Thyroid gland (tissue), 4 donors: ENCODE measurements at regions not wholly inside any gene's neighbourhood (a gene's known extent, or its start where the extent isn't known, plus 50 kb on each side); places are given as distances from the start of the nearest gene placed in this dataset.

ENCODE experiments used
- DNase-seq, 2 donors: peaks; one replicate each; pipeline ENCODE4 v3.0.0-alpha.2; 2019
- H3K27ac ChIP-seq, 3 donors: fragments of 200-600 bp; sonication (generic); 1 replicate in 2 of 3; 2 replicates in 1 of 3; pipeline ENCODE4 v1.5.1; 2016 to 2019; ENCODE audit warnings: mild to moderate bottlenecking in 1 of 3, moderate library complexity in 1 of 3
- H3K27me3 ChIP-seq: fragments of 200-600 bp; sonication (generic); one replicate; pipeline ENCODE4 v1.5.1; 2019
- H3K36me3 ChIP-seq, 2 donors: fragments of 200-600 bp; sonication (generic); one replicate each; pipeline ENCODE4 v1.5.1; 2016 to 2019
- H3K4me1 ChIP-seq, 2 donors: fragments of 200-600 bp; sonication (generic); one replicate each; pipeline ENCODE4 v1.5.1; 2017 to 2019
- H3K4me3 ChIP-seq, 3 donors: fragments of 200-600 bp; sonication (generic); replicated peaks in 1 of 3; 1 replicate in 2 of 3; 2 replicates in 1 of 3; pipeline ENCODE4 v1.5.1; 2016; ENCODE audit warnings: mild to moderate bottlenecking in 1 of 3
- H3K9me3 ChIP-seq: fragments of 200-600 bp; sonication (generic); one replicate; pipeline ENCODE4 v1.5.1; 2017
- POLR2A ChIP-seq, 2 donors: fragments of 450-650 bp; IDR thresholded peaks; one replicate each; pipeline ENCODE4 v1.6.1; 2017; ENCODE audit warnings: antibody characterized with exemption in 2 of 2, mild to moderate bottlenecking in 2 of 2, moderate library complexity in 1 of 2
- WGBS, 2 donors: methylation state at CpG; one replicate each; pipeline ENCODE4 v1.1.5; 2017; 5-methylcytosine and 5-hydroxymethylcytosine counted together
- intact Hi-C: fragments of 100-400 bp; cut with DNase I; formaldehyde crosslinking; loops from one replicate; pipeline ENCODE4 v1.15.1; 2023
- TF ChIP-seq, protein P1 (sequence below), 6 experiments: fragments of 200-600 bp in 3 of 6; fragments of 450-650 bp in 3 of 6; sonication (generic) in 3 of 6; IDR thresholded peaks; one replicate each; pipeline ENCODE4 v1.5.1; 2016 to 2019; ENCODE audit warnings: antibody characterized with exemption in 6 of 6, mild to moderate bottlenecking in 2 of 6, inconsistent platforms in 1 of 6, moderate library complexity in 1 of 6

DNA sequence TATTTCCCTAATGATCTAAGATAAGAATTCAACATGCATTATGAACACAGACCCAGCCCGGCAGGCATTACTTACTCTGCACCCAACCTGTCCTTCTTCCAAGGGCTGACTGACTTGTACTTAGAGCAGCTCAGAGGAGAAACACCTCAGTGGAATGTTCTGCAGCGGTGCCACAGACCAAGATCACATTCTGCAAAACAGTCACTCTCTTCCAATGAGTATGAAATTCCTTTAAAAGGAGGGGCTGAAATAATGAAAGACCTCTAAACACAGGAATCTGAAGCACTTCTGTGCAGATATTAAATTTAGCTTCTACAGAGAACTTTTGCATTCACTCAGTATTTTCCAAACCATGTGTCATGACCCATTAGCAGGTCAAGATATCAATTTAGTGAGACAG lies 172.9 kb downstream of the ZDHHC21 start:
- Histone ChIP-seq H3K27me3 (no peaks in the 10 kb centered on the region), H3K4me3 (no peak overlapping the region), H3K9me3 (no peaks in the 10 kb centered on the region), H3K36me3 (no peaks in the 10 kb centered on the region), H3K27ac (no peak overlapping the region), H3K4me1 (no peaks in the 10 kb centered on the region)
- WGBS, 2 donors, result 56 to 70% methylated on average over 2 of the region's 2 CpGs
- intact Hi-C loops, result no loop called here
- no peak for TF ChIP-seq POLR2A (IDR thresholded peaks at IDR 0.05)
- TF ChIP-seq, protein P1, sequence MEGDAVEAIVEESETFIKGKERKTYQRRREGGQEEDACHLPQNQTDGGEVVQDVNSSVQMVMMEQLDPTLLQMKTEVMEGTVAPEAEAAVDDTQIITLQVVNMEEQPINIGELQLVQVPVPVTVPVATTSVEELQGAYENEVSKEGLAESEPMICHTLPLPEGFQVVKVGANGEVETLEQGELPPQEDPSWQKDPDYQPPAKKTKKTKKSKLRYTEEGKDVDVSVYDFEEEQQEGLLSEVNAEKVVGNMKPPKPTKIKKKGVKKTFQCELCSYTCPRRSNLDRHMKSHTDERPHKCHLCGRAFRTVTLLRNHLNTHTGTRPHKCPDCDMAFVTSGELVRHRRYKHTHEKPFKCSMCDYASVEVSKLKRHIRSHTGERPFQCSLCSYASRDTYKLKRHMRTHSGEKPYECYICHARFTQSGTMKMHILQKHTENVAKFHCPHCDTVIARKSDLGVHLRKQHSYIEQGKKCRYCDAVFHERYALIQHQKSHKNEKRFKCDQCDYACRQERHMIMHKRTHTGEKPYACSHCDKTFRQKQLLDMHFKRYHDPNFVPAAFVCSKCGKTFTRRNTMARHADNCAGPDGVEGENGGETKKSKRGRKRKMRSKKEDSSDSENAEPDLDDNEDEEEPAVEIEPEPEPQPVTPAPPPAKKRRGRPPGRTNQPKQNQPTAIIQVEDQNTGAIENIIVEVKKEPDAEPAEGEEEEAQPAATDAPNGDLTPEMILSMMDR (IDR thresholded peaks at IDR 0.05), result no peak
- no peak for DNase-seq

DNA sequence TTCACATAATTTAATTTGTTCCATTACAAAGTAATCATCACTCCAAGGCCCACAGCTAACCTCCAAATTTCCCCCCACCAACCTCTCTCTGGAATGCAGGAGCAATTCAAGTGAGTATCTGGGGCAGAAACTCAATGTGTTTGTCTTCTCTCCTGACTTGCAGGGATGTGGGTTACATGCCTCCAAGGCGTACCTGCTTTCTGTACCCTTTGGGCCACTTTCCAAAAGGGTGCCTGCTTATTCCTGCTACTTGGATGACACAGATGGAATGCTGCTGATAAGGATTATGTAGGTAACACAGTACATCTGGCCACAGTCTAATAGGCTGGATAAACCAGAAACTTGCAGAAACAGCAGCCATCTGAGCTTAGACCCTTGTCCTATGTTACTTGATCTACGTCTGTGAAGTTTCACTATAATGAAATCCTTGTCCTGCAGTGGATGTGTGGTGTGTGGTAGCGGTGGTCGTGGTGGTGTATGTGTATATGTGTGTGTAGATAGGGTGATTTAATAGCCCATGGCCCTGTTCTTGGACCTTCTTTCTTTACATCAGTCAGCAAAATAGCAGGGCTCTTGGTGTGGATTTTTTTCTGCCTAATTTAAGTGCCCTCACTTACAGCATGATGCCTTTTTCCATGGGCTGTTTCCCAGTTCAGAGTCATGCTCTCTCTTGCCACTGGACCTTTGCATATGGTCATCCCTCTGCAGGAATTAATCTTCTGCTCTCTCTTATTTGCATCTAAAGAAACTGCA lies 175.9 kb downstream of the ZDHHC21 start:
- no peak for DNase-seq
- intact Hi-C loops, result no loop called here
- Histone ChIP-seq H3K36me3 (no peaks in the 10 kb centered on the region), H3K27ac (no peak overlapping the region), H3K4me1 (no peaks in the 10 kb centered on the region), H3K9me3 (no peaks in the 10 kb centered on the region), H3K27me3 (no peaks in the 10 kb centered on the region), H3K4me3 (no peak overlapping the region)
- WGBS, 2 donors, result 91 to 93% methylated on average over 4 of the region's 4 CpGs
- TF ChIP-seq, protein P1 (IDR thresholded peaks at IDR 0.05), result no peak
- TF ChIP-seq POLR2A (IDR thresholded peaks at IDR 0.05), result no peak

DNA sequence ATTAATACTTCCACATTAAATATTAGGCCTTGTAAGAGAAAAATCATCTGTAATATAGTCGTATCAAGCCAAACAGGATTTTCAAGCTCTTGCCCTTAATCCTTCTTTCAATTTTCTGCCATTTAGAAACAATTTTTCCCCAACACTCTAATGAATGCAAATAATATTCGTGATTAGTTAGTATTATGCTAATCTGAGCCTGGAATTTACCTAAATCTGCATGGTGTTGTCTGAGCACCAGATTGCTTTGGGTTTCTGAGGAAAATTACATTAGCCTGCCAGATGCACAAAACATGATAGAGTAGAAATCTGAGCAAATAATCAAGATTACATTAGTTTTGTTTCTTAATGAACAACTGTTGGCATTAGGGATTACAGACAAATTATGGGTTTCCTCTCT lies 176.6 kb downstream of the ZDHHC21 start:
- 86 to 89% methylated on average over 2 of the region's 2 CpGs for WGBS, 2 donors
- Histone ChIP-seq H3K4me1 (no peaks in the 10 kb centered on the region), H3K9me3 (no peaks in the 10 kb centered on the region), H3K27ac (no peak overlapping the region), H3K27me3 (no peaks in the 10 kb centered on the region), H3K36me3 (no peaks in the 10 kb centered on the region), H3K4me3 (no peak overlapping the region)
- TF ChIP-seq, protein P1 (IDR thresholded peaks at IDR 0.05), result no peak
- no peak for TF ChIP-seq POLR2A (IDR thresholded peaks at IDR 0.05)
- no peak for DNase-seq
- intact Hi-C loops, result no loop called here

DNA sequence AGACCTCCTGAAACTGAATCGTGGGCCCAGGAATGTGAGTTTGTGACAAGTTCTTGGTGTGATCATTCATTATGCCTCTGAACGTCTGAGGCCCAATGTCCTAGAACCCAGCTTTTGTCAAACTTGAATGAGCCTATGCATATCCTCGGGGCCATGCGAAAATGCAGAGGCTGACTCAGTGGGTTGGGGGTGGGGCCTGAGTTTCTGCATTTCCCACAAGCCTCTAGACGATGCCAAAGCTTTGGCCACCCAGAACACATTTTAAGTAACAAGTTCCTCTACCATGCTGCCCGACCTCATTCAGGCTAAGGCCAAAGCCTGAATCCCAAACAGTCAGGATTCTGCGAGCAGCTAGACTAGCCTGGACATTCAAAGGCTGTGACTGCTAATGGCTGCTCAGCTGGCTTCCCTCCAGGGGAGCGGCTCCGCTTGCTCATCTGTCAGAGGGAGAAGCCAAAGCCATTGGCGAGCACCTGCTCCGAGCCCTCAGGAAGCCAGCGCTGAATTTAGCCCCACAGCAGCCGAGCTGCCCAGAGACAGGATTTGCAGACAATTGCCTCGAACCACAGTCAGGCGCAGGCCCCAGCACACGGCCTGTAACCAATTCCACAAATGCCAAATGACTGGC lies 177.5 kb downstream of the ZDHHC21 start:
- no peaks in the 10 kb centered on the region for H3K36me3 ChIP-seq
- intact Hi-C loops, result no loop called here
- H3K27ac ChIP-seq, result no peak overlapping the region
- no peak for TF ChIP-seq POLR2A (IDR thresholded peaks at IDR 0.05)
- TF ChIP-seq, protein P1 (IDR thresholded peaks at IDR 0.05), result no peak
- DNase-seq, result no peak
- no peak overlapping the region for H3K4me3 ChIP-seq
- WGBS, 2 donors, result 78 to 89% methylated on average over 9 of the region's 16 CpGs
- no peaks in the 10 kb centered on the region for H3K4me1 ChIP-seq
- H3K27me3 ChIP-seq, result no peaks in the 10 kb centered on the region
- no peaks in the 10 kb centered on the region for H3K9me3 ChIP-seq

DNA sequence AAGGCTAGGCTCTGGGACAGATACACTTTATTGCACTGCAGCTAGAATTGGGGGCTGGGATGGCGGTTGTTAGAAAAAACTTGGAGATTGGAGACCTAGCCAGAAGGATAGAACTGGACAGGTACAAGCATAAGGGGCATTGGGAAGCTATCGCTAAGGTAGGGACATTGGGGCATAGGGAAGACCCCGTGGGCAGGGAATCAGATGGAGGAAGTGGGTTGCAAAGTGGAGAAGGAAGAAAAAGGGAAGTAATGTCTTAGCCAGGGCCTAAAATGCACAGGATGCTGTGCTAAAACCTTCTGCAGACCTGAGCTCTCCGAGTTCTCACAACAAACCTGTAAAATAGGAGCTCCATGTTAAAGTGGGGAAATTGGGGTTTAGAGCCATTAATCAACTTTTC lies 178.2 kb downstream of the ZDHHC21 start:
- no peak overlapping the region for H3K27ac ChIP-seq
- no peak for DNase-seq
- WGBS, 2 donors, result 69% methylated on average over 4 of the region's 4 CpGs
- no peaks in the 10 kb centered on the region for H3K27me3 ChIP-seq
- no peak overlapping the region for H3K4me3 ChIP-seq
- TF ChIP-seq POLR2A (IDR thresholded peaks at IDR 0.05), result no peak
- TF ChIP-seq, protein P1 (IDR thresholded peaks at IDR 0.05), result no peak
- no peaks in the 10 kb centered on the region for H3K4me1 ChIP-seq
- H3K36me3 ChIP-seq, result no peaks in the 10 kb centered on the region
- H3K9me3 ChIP-seq, result no peaks in the 10 kb centered on the region
- intact Hi-C loops, result no loop called here
